K562 (cell line): ENCODE measurements at regions not wholly inside any gene's neighbourhood (a gene's known extent, or its start where the extent isn't known, plus 50 kb on each side); places are given as distances from the start of the nearest gene placed in this dataset.

Source experiments
- ATF7 ChIP-seq: fragments of 450-650 bp; IDR thresholded peaks from 2 replicates; pipeline ENCODE4 v1.7.1; 2014; ENCODE audit warnings: mild to moderate bottlenecking, moderate library complexity
- CLOCK ChIP-seq: fragments of 250-450 bp; sonication (Bioruptor Pico); IDR thresholded peaks from 2 replicates; pipeline ENCODE4 v1.4.0; 2020; ENCODE audit warnings: mild to moderate bottlenecking, moderate library complexity, borderline replicate concordance
- DPF2 ChIP-seq: fragments of 450-650 bp; IDR thresholded peaks from 2 replicates; pipeline ENCODE4 v1.6.1; 2016
- EP400 ChIP-seq: fragments of 450-650 bp; IDR thresholded peaks from 2 replicates; pipeline ENCODE4 v1.6.1; 2017; ENCODE audit warnings: antibody characterized with exemption, mild to moderate bottlenecking, moderate library complexity
- FOSL1 ChIP-seq: fragments of 200-800 bp; sonication (Bioruptor generic); conservative IDR thresholded peaks from 2 replicates; pipeline ENCODE4 v1.6.1; 2016; ENCODE audit warnings: missing genetic modification characterization, missing compliant biosample characterization
- FOXK2 ChIP-seq, 2 experiments: fragments of 450-650 bp; IDR thresholded peaks in 1 of 2; conservative IDR thresholded peaks in 1 of 2; 2 replicates each; pipeline ENCODE4 v1.6.1; 2016; ENCODE audit warnings: low read depth in 2 of 2, mild to moderate bottlenecking in 1 of 2
- GABPB1 ChIP-seq: sonication (generic); formaldehyde crosslinking; IDR thresholded peaks from 2 replicates; pipeline ENCODE4 v1.8.0; 2022; ENCODE audit warnings: mild to moderate bottlenecking, missing genetic modification reagents
- HES1 ChIP-seq: fragments of 450-650 bp; IDR thresholded peaks from 2 replicates; pipeline ENCODE4 v1.6.1; 2016; ENCODE audit warnings: low read depth, mild to moderate bottlenecking, moderate library complexity
- HIVEP1 ChIP-seq: fragments of 250-450 bp; sonication (Bioruptor Pico); IDR thresholded peaks from 2 replicates; pipeline ENCODE4 v1.4.0; 2020; ENCODE audit warnings: mild to moderate bottlenecking
- MEIS2 ChIP-seq: fragments of 450-650 bp; IDR thresholded peaks from 2 replicates; pipeline ENCODE4 v1.6.1; 2014; ENCODE audit warnings: mild to moderate bottlenecking; ENCODE audit not compliant: partially characterized antibody
- SNRNP70 ChIP-seq: fragments of 200-400 bp; formaldehyde crosslinking; optimal IDR thresholded peaks from 2 replicates; pipeline ENCODE3; 2017; ENCODE audit warnings: low read depth, low read length
- SUPT5H ChIP-seq: fragments of 450-650 bp; IDR thresholded peaks from 2 replicates; pipeline ENCODE4 v1.6.1; 2016
- TFAP4 ChIP-seq: sonication (generic); formaldehyde crosslinking; IDR thresholded peaks from 2 replicates; pipeline ENCODE4 v1.8.0; 2022; ENCODE audit warnings: missing genetic modification reagents, mild to moderate bottlenecking, moderate library complexity, borderline replicate concordance
- TRIM24 ChIP-seq, 2 experiments: fragments of 450-650 bp; IDR thresholded peaks; 2 replicates each; pipeline ENCODE4 v1.6.1; 2016
- YY1 ChIP-seq, 3 experiments: IDR thresholded peaks; 2 replicates each; pipeline ENCODE4 v1.6.1; 2011; ENCODE audit warnings: low read length in 2 of 3, mild to moderate bottlenecking in 2 of 3, moderate library complexity in 2 of 3, borderline replicate concordance in 1 of 3, control low read depth in 1 of 3, low read depth in 1 of 3; ENCODE audit not compliant: insufficient read depth in 3 of 3, insufficient replicate concordance in 2 of 3, control insufficient read depth in 1 of 3, insufficient read length in 1 of 3; ENCODE audit errors: extremely low read depth in 1 of 3
- ZFX ChIP-seq: sonication (generic); formaldehyde crosslinking; IDR thresholded peaks from 2 replicates; pipeline ENCODE4 v1.8.0; 2022; ENCODE audit warnings: mild to moderate bottlenecking, missing genetic modification reagents, moderate library complexity
- ZNF224 ChIP-seq: sonication (generic); formaldehyde crosslinking; IDR thresholded peaks from 2 replicates; pipeline ENCODE4 v1.8.0; 2022; ENCODE audit warnings: mild to moderate bottlenecking, missing genetic modification reagents
- ZNF24 ChIP-seq: fragments of 450-650 bp; IDR thresholded peaks from 2 replicates; pipeline ENCODE4 v1.6.1; 2016
- ZNF584 ChIP-seq: fragments of 200-800 bp; sonication (Bioruptor generic); IDR thresholded peaks from 2 replicates; pipeline ENCODE4 v1.6.1; 2016; ENCODE audit warnings: low read depth, mild to moderate bottlenecking, missing genetic modification characterization, missing compliant biosample characterization
- ZNF644 ChIP-seq: fragments of 200-800 bp; sonication (Bioruptor generic); IDR thresholded peaks from 2 replicates; pipeline ENCODE4 v1.6.1; 2016; ENCODE audit warnings: low read depth, missing genetic modification characterization, missing compliant biosample characterization
- TF ChIP-seq, protein P1 (sequence below): fragments of 450-650 bp; IDR thresholded peaks from 2 replicates; pipeline ENCODE4 v1.6.1; 2016; ENCODE audit warnings: mild to moderate bottlenecking

DNA sequence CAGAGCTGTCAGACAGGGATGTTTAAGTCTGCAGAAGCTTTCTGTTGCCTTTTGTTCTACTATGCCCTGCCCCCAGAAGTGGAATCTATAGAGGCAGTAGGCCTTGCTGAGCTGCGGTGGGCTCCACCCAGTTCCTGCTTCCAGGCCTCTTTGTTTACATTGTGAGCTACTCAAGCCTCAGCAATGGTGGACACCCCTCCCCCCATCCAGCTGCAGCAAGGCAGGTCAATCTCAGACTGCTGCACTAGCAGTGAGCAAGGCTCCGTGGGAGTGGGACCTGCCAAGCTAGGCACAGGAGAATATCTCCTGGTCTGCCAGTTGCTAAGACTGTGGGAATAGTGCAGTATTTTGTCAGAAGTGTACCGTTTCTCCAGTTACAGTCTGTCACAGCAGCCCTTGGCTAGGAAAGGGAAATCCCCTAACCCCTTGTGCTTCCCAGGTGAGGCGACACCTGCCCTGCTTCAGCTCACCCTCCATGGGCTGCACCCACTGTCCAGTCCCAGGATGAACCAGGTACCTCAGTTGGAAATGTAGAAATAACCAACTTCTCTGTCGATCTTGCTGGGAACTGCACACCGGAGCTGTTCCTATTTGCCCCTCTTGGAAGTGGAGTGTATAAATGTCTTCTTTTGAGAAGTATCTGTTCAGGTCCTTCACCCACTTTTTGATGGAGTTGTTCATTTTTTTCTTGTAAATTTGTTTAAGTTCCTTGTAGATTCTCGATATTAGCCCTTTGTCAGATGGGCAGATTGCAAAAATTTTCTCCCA lies 213.5 kb upstream of the SLC38A2 start (continued):
- no peak for TF ChIP-seq CLOCK
- peak; percentile 95 for TF ChIP-seq TFAP4 (CRISPR knock-in tag)
- peak; percentile 33; the same call in 1 of the 2 replicates for TF ChIP-seq DPF2
- TF ChIP-seq ZNF224 (CRISPR knock-in tag), result no peak
- peak; percentile 63 for TF ChIP-seq GABPB1 (CRISPR knock-in tag)
- TF ChIP-seq MEIS2, result peak; percentile 3
- peak; percentile 47; the same call in 1 of the 2 replicates for TF ChIP-seq ATF7
- TF ChIP-seq HES1, result no peak
- peak in 1 of 2 experiments; percentile 69; a peak in 2 of 4 replicates for TF ChIP-seq TRIM24 (IDR thresholded peaks at IDR 0.05)
- TF ChIP-seq FOXK2 (conservative IDR thresholded peaks at IDR 0.05 in 1 of 2, IDR thresholded peaks at IDR 0.05 in 1 of 2; ENCODE audit: low read depth in 2 of 2), result peak; percentile 98 to 99
- no peak for TF ChIP-seq SUPT5H
- TF ChIP-seq SNRNP70, result no peak
- 0 out of 2 replicates have a peak, but pooled peaks have one; percentile 30 for TF ChIP-seq ZNF584
- peak; percentile 93 for TF ChIP-seq ZFX (CRISPR knock-in tag)
- TF ChIP-seq FOSL1 (tag), result no peak; the same call in 1 of the 2 replicates
- TF ChIP-seq, protein P1, sequence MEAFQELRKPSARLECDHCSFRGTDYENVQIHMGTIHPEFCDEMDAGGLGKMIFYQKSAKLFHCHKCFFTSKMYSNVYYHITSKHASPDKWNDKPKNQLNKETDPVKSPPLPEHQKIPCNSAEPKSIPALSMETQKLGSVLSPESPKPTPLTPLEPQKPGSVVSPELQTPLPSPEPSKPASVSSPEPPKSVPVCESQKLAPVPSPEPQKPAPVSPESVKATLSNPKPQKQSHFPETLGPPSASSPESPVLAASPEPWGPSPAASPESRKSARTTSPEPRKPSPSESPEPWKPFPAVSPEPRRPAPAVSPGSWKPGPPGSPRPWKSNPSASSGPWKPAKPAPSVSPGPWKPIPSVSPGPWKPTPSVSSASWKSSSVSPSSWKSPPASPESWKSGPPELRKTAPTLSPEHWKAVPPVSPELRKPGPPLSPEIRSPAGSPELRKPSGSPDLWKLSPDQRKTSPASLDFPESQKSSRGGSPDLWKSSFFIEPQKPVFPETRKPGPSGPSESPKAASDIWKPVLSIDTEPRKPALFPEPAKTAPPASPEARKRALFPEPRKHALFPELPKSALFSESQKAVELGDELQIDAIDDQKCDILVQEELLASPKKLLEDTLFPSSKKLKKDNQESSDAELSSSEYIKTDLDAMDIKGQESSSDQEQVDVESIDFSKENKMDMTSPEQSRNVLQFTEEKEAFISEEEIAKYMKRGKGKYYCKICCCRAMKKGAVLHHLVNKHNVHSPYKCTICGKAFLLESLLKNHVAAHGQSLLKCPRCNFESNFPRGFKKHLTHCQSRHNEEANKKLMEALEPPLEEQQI, result peak; percentile 17; the same call in 1 of the 2 replicates
- TF ChIP-seq ZNF24, result 0 out of 2 replicates have a peak, but pooled peaks have one; percentile 6
- 0 out of 2 replicates have a peak, but pooled peaks have one; percentile 25 for TF ChIP-seq HIVEP1 (CRISPR knock-in tag)
- 0 out of 2 replicates have a peak, but pooled peaks have one; percentile 20 for TF ChIP-seq EP400
- TF ChIP-seq YY1 (IDR thresholded peaks at IDR 0.05; ENCODE audit: borderline replicate concordance in 1 of 3, control insufficient read depth in 1 of 3, extremely low read depth in 1 of 3, insufficient read depth in 3 of 3, insufficient read length in 1 of 3, insufficient replicate concordance in 2 of 3, low read depth in 1 of 3, low read length in 2 of 3), result peak in 2 of 3 experiments; percentile 68 to 77
- TF ChIP-seq ZNF644 (tag), result peak; percentile 47; the same call in 1 of the 2 replicates
